ENCODE measurements at regions not wholly inside any gene's neighbourhood (a gene's known extent, or its start where the extent isn't known, plus 50 kb on each side); places are given as distances from the start of the nearest gene placed in this dataset.

DNA sequence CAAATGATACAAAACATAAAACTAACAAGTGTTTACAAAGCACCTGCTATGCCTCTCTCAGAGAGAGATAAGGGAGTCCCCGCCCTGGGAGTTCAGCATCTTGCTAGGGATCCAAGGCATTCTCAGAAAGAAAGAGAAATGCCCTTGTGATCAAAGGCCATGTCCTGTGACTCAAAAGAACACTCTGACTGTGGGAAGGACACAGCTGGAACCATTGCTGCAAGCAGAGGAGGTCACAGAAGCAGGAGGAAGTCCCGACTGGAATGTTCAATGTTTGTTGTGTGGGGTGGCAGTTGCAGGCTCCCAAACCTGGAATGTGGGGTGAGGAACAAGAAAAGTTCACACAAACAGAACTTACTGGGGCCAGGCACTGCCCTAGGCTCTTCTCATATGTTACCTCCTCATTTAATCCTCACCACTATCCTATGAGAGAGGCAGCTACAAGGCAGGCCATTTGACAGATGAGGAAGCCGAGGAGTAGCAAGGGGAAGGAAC is 93.0 kb upstream of the GRIK3 start:
- TF ChIP-seq, protein P1, sequence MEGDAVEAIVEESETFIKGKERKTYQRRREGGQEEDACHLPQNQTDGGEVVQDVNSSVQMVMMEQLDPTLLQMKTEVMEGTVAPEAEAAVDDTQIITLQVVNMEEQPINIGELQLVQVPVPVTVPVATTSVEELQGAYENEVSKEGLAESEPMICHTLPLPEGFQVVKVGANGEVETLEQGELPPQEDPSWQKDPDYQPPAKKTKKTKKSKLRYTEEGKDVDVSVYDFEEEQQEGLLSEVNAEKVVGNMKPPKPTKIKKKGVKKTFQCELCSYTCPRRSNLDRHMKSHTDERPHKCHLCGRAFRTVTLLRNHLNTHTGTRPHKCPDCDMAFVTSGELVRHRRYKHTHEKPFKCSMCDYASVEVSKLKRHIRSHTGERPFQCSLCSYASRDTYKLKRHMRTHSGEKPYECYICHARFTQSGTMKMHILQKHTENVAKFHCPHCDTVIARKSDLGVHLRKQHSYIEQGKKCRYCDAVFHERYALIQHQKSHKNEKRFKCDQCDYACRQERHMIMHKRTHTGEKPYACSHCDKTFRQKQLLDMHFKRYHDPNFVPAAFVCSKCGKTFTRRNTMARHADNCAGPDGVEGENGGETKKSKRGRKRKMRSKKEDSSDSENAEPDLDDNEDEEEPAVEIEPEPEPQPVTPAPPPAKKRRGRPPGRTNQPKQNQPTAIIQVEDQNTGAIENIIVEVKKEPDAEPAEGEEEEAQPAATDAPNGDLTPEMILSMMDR (IDR thresholded peaks at IDR 0.05), result no peak
- TF ChIP-seq EZH2 (IDR thresholded peaks at IDR 0.05; ENCODE audit: borderline replicate concordance, insufficient read depth, low read depth, low read length, poor library complexity, severe bottlenecking), result no peak
